ENCODE measurements at regions not wholly inside any gene's neighbourhood (a gene's known extent, or its start where the extent isn't known, plus 50 kb on each side); places are given as distances from the start of the nearest gene placed in this dataset.

DNA sequence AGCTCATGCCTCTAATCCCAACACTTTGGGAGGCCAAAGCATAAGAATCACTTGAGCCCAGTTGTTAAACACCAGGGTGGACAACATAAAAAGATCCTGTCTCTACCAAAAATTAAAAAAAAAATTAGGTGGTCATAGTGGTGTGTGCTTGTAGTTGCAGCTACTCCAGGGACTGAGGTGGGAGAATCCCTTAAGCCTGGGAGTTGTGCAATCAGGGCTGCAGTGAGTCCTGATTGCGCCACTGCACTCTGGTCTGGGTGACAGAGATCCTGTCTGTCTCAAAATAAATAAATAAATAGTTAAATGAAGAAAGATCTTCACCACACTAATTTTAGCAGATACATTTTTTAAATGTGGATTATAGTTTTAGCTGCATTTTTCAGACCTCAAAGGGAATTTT lies 433.2 kb downstream of the MAT2B start:
- TF ChIP-seq, protein P1, sequence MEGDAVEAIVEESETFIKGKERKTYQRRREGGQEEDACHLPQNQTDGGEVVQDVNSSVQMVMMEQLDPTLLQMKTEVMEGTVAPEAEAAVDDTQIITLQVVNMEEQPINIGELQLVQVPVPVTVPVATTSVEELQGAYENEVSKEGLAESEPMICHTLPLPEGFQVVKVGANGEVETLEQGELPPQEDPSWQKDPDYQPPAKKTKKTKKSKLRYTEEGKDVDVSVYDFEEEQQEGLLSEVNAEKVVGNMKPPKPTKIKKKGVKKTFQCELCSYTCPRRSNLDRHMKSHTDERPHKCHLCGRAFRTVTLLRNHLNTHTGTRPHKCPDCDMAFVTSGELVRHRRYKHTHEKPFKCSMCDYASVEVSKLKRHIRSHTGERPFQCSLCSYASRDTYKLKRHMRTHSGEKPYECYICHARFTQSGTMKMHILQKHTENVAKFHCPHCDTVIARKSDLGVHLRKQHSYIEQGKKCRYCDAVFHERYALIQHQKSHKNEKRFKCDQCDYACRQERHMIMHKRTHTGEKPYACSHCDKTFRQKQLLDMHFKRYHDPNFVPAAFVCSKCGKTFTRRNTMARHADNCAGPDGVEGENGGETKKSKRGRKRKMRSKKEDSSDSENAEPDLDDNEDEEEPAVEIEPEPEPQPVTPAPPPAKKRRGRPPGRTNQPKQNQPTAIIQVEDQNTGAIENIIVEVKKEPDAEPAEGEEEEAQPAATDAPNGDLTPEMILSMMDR (IDR thresholded peaks at IDR 0.05; ENCODE audit: extremely low read depth, insufficient read depth, missing control alignments), result no peak
- no peak for DNase-seq (ENCODE audit: low spot score)
- in situ Hi-C loops (cut with MboI; ENCODE audit: low pct_unique_long_range_greater_than_20kb, low sequenced_read_pairs, unreplicated experiment), result no loop called here

DNA sequence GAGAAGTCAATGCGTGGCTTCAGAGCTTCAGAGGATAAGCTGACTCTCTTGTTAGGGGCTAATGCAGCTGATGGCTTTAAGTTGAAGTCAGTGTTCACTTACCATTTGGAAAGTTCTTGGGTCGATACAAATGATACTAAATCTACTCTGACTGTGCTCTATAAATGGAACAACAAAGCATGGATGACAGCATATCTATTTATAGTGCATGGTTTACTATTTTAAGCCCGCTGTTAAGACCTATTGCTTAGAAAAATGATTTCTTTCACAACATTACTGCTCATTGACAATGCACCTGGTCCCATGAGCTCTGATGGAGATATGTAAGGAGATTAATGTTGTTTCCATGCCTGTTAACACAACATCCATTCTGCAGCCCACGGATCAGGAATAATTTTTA lies 435.7 kb downstream of the MAT2B start:
- TF ChIP-seq, protein P1 (IDR thresholded peaks at IDR 0.05; ENCODE audit: extremely low read depth, insufficient read depth, missing control alignments), result no peak
- DNase-seq (ENCODE audit: low spot score), result no peak
- in situ Hi-C loops (cut with MboI; ENCODE audit: low pct_unique_long_range_greater_than_20kb, low sequenced_read_pairs, unreplicated experiment), result no loop called here

DNA sequence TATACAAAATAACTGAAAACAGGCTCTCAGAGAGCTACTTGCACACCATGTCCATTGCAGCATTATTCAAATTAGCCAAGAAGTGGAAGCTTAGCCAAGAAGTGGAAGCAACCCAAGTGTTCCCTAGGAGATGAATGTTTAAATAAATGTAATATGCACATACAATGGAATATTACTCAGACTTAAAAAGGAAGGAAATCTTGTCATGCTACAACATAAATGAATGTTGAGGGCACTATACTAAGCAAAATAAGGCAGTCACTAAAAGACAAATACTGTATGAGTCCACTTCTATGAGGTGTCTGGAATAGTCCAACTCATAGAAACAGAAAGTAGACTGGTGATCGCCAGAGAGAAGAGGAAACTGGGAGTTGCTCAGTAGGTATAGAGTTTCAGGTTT lies 438.1 kb downstream of the MAT2B start:
- TF ChIP-seq, protein P1 (IDR thresholded peaks at IDR 0.05; ENCODE audit: extremely low read depth, insufficient read depth, missing control alignments), result no peak
- in situ Hi-C loops (cut with MboI; ENCODE audit: low pct_unique_long_range_greater_than_20kb, low sequenced_read_pairs, unreplicated experiment), result no loop called here
- DNase-seq (ENCODE audit: low spot score), result no peak

DNA sequence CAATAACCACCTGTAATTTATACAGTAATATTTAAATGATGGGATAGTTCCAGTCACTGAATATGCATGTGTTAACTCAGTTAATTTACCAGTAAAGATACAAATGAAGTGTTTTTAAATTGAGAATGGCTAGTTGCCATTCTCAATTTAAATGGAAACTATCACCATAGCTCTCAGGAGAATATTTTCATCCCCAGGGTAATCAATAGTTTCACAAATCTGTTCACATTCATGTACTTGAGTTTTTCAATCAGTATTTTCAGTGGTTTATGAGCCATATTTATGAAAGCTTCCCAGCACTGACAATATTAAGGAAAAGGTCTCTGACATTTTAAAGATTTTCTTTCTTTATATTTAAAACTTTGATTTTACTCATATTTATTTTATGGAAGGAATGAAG lies 439.3 kb downstream of the MAT2B start:
- TF ChIP-seq, protein P1 (IDR thresholded peaks at IDR 0.05; ENCODE audit: extremely low read depth, insufficient read depth, missing control alignments), result no peak
- DNase-seq (ENCODE audit: low spot score), result no peak
- in situ Hi-C loops (cut with MboI; ENCODE audit: low pct_unique_long_range_greater_than_20kb, low sequenced_read_pairs, unreplicated experiment), result no loop called here

DNA sequence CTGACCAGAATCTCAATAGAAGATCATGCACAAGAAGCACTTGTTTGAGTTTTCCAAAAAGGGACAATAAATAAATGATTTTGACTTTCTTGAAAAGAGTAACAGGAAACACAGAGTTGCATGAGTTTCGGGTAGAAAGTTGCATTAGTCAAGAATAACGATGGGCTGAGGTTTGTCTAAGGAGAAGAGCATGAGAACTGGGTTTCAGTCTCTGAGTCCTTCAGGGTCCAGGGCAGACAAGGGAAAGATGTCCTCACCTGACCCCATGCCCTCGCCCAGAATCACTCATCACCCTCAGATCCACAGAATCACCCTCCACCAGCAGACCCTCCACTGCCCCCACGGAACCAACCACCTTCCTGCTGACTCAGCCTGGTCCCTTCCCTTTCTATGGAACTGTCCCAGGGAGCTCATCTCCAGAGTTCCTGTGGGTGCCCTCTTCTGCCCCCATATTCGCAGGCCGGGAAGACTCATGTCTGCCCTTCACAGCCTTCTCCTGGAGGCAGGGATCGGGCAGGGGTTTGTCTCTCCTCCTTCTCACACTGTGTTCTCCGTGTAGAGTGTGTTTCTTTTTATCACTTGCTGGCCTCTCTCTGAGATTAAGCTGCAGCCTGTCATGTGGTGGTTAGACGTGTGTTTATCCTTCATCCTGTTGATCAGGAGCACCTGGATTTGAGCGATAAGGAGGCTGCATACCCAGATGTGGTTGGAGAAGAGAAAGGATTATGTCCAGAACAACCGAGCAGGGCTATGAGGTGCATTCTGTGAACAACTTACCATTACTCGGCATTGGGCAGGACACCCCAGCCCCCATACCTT lies 442.6 kb downstream of the MAT2B start:
- TF ChIP-seq, protein P1 (IDR thresholded peaks at IDR 0.05; ENCODE audit: extremely low read depth, insufficient read depth, missing control alignments), result no peak
- no peak for DNase-seq (ENCODE audit: low spot score)
- in situ Hi-C loops (cut with MboI; ENCODE audit: low pct_unique_long_range_greater_than_20kb, low sequenced_read_pairs, unreplicated experiment), result no loop called here

DNA sequence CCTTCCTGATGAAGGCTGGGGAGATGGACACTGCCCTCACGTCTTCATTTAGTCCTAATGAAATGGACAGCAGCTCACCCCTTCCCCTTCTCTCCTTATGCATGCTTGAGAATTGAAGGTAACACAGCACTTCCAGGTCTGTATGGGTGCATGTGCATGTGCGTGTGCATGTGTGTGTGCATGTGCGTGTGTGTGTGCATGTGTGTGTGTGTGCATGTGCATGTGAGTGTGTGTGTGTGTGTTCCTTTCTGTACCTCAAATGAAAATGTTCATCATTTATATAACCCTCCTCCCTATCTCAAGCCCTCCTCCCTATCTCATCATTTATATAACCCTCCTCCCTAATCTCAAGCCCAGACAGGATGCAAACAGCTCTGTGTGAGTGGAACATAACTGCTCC lies 444.8 kb downstream of the MAT2B start:
- TF ChIP-seq, protein P1 (IDR thresholded peaks at IDR 0.05; ENCODE audit: extremely low read depth, insufficient read depth, missing control alignments), result no peak
- in situ Hi-C loops (cut with MboI; ENCODE audit: low pct_unique_long_range_greater_than_20kb, low sequenced_read_pairs, unreplicated experiment), result no loop called here
- DNase-seq (ENCODE audit: low spot score), result no peak
